ENCODE measurements at regions not wholly inside any gene's neighbourhood (a gene's known extent, or its start where the extent isn't known, plus 50 kb on each side); places are given as distances from the start of the nearest gene placed in this dataset.
A peak's percentile ranks its signal among the peaks of the same experiment; 100 is the strongest.

GRCh38 chr10:88131511-88132139, 268.2 kb downstream of the PTEN start:
- no peak overlapping the region for H3K27ac ChIP-seq (ENCODE audit: low read depth in 2 of 2, low read length in 2 of 2)
- H3K27me3 ChIP-seq (ENCODE audit: control insufficient read depth, insufficient read depth, low read length), result no peaks in the 10 kb centered on the region
- no peaks in the 10 kb centered on the region for H3K36me3 ChIP-seq (ENCODE audit: control insufficient read depth in 2 of 3, insufficient read depth in 3 of 3, low read length in 3 of 3)
- DNase-seq (peak in 1 of 5 donors; percentile 72), FAIRE-seq (no peak)
- H3K4me1 ChIP-seq (ENCODE audit: control insufficient read depth in 2 of 3, insufficient read depth in 2 of 3, low read depth in 1 of 3, low read length in 3 of 3), result no peaks in the 10 kb centered on the region
- no peaks in the 10 kb centered on the region for H3K9me3 ChIP-seq (ENCODE audit: control insufficient read depth in 2 of 3, insufficient read depth in 1 of 3, low read length in 3 of 3)
- H3K4me3 ChIP-seq (ENCODE audit: low read length in 3 of 3), result no peak overlapping the region
- H3K9ac ChIP-seq (ENCODE audit: low read length in 3 of 3), result no peak overlapping the region
- intact Hi-C loops (cut with DNase I), result no loop called here
- no peak for TF ChIP-seq CTCF (IDR thresholded peaks at IDR 0.05; ENCODE audit: borderline replicate concordance, extremely low read depth, insufficient read depth)

GRCh38 chr10:88136712-88137111, 273.3 kb downstream of the PTEN start:
- H3K27ac ChIP-seq (ENCODE audit: low read depth in 2 of 2, low read length in 2 of 2), result no peak overlapping the region
- intact Hi-C loops (cut with DNase I), result no loop called here
- H3K9ac ChIP-seq (ENCODE audit: low read length in 3 of 3), result no peak overlapping the region
- H3K9me3 ChIP-seq (ENCODE audit: control insufficient read depth in 2 of 3, insufficient read depth in 1 of 3, low read length in 3 of 3), result no peaks in the 10 kb centered on the region
- H3K36me3 ChIP-seq (ENCODE audit: control insufficient read depth in 2 of 3, insufficient read depth in 3 of 3, low read length in 3 of 3), result no peaks in the 10 kb centered on the region
- no peaks in the 10 kb centered on the region for H3K4me1 ChIP-seq (ENCODE audit: control insufficient read depth in 2 of 3, insufficient read depth in 2 of 3, low read depth in 1 of 3, low read length in 3 of 3)
- DNase-seq (no peak), FAIRE-seq (no peak)
- no peaks in the 10 kb centered on the region for H3K27me3 ChIP-seq (ENCODE audit: control insufficient read depth, insufficient read depth, low read length)
- no peak for TF ChIP-seq CTCF (IDR thresholded peaks at IDR 0.05; ENCODE audit: borderline replicate concordance, extremely low read depth, insufficient read depth)
- no peak overlapping the region for H3K4me3 ChIP-seq (ENCODE audit: low read length in 3 of 3)

- no peaks in the 10 kb centered on the region for H3K9me3 ChIP-seq (ENCODE audit: control insufficient read depth in 2 of 3, insufficient read depth in 1 of 3, low read length in 3 of 3)
- FAIRE-seq (no peak), DNase-seq (no peak)
- intact Hi-C loops (cut with DNase I), result no loop called here
- H3K27ac ChIP-seq (ENCODE audit: low read depth in 2 of 2, low read length in 2 of 2), result no peak overlapping the region
- TF ChIP-seq CTCF (IDR thresholded peaks at IDR 0.05; ENCODE audit: borderline replicate concordance, extremely low read depth, insufficient read depth), result no peak
- H3K4me1 ChIP-seq (ENCODE audit: control insufficient read depth in 2 of 3, insufficient read depth in 2 of 3, low read depth in 1 of 3, low read length in 3 of 3), result no peaks in the 10 kb centered on the region
- H3K27me3 ChIP-seq (ENCODE audit: control insufficient read depth, insufficient read depth, low read length), result no peaks in the 10 kb centered on the region
- no peak overlapping the region for H3K9ac ChIP-seq (ENCODE audit: low read length in 3 of 3)
- H3K4me3 ChIP-seq (ENCODE audit: low read length in 3 of 3), result no peak overlapping the region
- H3K36me3 ChIP-seq (ENCODE audit: control insufficient read depth in 2 of 3, insufficient read depth in 3 of 3, low read length in 3 of 3), result no peaks in the 10 kb centered on the region
Measured at GRCh38 chr10:88138319-88138848, 275.0 kb downstream of the PTEN start.

All from kidney (tissue), 13 donors.